HG03159 (cell line): ENCODE measurements at regions not wholly inside any gene's neighbourhood (a gene's known extent, or its start where the extent isn't known, plus 50 kb on each side); places are given as distances from the start of the nearest gene placed in this dataset.
"Not testable (repeated sequence)": the region's sequence is repeated elsewhere in the genome, so short reads cannot be mapped to it uniquely, and the experiment has no call there.

Source experiments
- ATAC-seq: cut with Tn5 transposase; IDR thresholded peaks from one replicate; pipeline ENCODE4 v1.9.1; 2021; ENCODE audit warnings: mild to moderate bottlenecking, moderate library complexity; ENCODE audit not compliant: unreplicated experiment

GRCh38 chr5:157962686-157963085 is 103.7 kb upstream of the CLINT1 start:
- not testable (repeated sequence) for ATAC-seq

- no peak for ATAC-seq
Observed at GRCh38 chr5:157961896-157962590, 103.1 kb upstream of the CLINT1 start.

GRCh38 chr5:157961176-157961575 is 102.2 kb upstream of the CLINT1 start:
- ATAC-seq, result no peak

- ATAC-seq, result no peak
Observed at GRCh38 chr5:157959370-157959769, 100.4 kb upstream of the CLINT1 start.

GRCh38 chr5:157956271-157956885 is 97.4 kb upstream of the CLINT1 start:
- ATAC-seq, result no peak

GRCh38 chr5:157955541-157956172 is 96.7 kb upstream of the CLINT1 start:
- no peak for ATAC-seq

- ATAC-seq, result no peak
Observed at GRCh38 chr5:157952374-157952685, 93.4 kb upstream of the CLINT1 start.

GRCh38 chr5:157951673-157952373 is 92.9 kb upstream of the CLINT1 start:
- no peak for ATAC-seq

- no peak for ATAC-seq
Observed at GRCh38 chr5:157949520-157949919, 90.6 kb upstream of the CLINT1 start.

- ATAC-seq, result peak; percentile 96
Observed at GRCh38 chr5:157948738-157949410, 89.9 kb upstream of the CLINT1 start.

- ATAC-seq, result no peak
Observed at GRCh38 chr5:157947156-157947555, 88.2 kb upstream of the CLINT1 start.

- not testable (repeated sequence) for ATAC-seq
Observed at GRCh38 chr5:157945822-157946221, 86.9 kb upstream of the CLINT1 start.

GRCh38 chr5:157944938-157945337 is 86.0 kb upstream of the CLINT1 start:
- no peak for ATAC-seq

- no peak for ATAC-seq
Observed at GRCh38 chr5:157944077-157944633, 85.2 kb upstream of the CLINT1 start.

GRCh38 chr5:157942595-157942994 is 83.7 kb upstream of the CLINT1 start:
- no peak for ATAC-seq

GRCh38 chr5:157941616-157942015 is 82.7 kb upstream of the CLINT1 start:
- ATAC-seq, result no peak

- not testable (repeated sequence) for ATAC-seq
Observed at GRCh38 chr5:157938101-157938500, 79.2 kb upstream of the CLINT1 start.

GRCh38 chr5:157936776-157937501 is 78.0 kb upstream of the CLINT1 start:
- not testable (repeated sequence) for ATAC-seq

- ATAC-seq, result no peak
Observed at GRCh38 chr5:157934600-157934999, 75.7 kb upstream of the CLINT1 start.

- no peak for ATAC-seq
Observed at GRCh38 chr5:157933005-157933404, 74.1 kb upstream of the CLINT1 start.
